ENCODE measurements at regions not wholly inside any gene's neighbourhood (a gene's known extent, or its start where the extent isn't known, plus 50 kb on each side); places are given as distances from the start of the nearest gene placed in this dataset.

GRCh38 chr5:30239331-30240022 is 954.0 kb upstream of the CDH6 start:
- H3K9me3 ChIP-seq = no peaks in the 10 kb centered on the region
- DNase-seq (ENCODE audit: extremely low spot score) = no peak
- no peak overlapping the region for H3K4me3 ChIP-seq
- TF ChIP-seq POLR2A (IDR thresholded peaks at IDR 0.05; ENCODE audit: low read depth) = no peak
- TF ChIP-seq, protein P1, sequence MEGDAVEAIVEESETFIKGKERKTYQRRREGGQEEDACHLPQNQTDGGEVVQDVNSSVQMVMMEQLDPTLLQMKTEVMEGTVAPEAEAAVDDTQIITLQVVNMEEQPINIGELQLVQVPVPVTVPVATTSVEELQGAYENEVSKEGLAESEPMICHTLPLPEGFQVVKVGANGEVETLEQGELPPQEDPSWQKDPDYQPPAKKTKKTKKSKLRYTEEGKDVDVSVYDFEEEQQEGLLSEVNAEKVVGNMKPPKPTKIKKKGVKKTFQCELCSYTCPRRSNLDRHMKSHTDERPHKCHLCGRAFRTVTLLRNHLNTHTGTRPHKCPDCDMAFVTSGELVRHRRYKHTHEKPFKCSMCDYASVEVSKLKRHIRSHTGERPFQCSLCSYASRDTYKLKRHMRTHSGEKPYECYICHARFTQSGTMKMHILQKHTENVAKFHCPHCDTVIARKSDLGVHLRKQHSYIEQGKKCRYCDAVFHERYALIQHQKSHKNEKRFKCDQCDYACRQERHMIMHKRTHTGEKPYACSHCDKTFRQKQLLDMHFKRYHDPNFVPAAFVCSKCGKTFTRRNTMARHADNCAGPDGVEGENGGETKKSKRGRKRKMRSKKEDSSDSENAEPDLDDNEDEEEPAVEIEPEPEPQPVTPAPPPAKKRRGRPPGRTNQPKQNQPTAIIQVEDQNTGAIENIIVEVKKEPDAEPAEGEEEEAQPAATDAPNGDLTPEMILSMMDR (IDR thresholded peaks at IDR 0.05) = no peak
- no peak for TF ChIP-seq EP300 (IDR thresholded peaks at IDR 0.05)
- TF ChIP-seq POLR2AphosphoS5 (IDR thresholded peaks at IDR 0.05) = no peak
- WGBS = 76% methylated on average over 7 of the region's 7 CpGs
- H3K4me1 ChIP-seq = no peaks in the 10 kb centered on the region
- H3K27me3 ChIP-seq = no peaks in the 10 kb centered on the region
- intact Hi-C loops (cut with DNase I) = no loop called here
- no peak overlapping the region for H3K27ac ChIP-seq (replicated peaks in 1 of 4)
- no peaks in the 10 kb centered on the region for H3K36me3 ChIP-seq

GRCh38 chr5:30237189-30237588 is 956.3 kb upstream of the CDH6 start:
- no peaks in the 10 kb centered on the region for H3K36me3 ChIP-seq
- H3K27me3 ChIP-seq = no peaks in the 10 kb centered on the region

GRCh38 chr5:30209755-30210154 is 983.7 kb upstream of the CDH6 start:
- intact Hi-C loops (cut with DNase I) = no loop called here
- H3K27me3 ChIP-seq = no peaks in the 10 kb centered on the region
- H3K27ac ChIP-seq (replicated peaks in 1 of 4) = no peak overlapping the region
- DNase-seq (ENCODE audit: extremely low spot score) = no peak
- H3K4me3 ChIP-seq = no peak overlapping the region
- peaks cover 0 to 13% (median 0%) of the 10 kb centered on the region in 4 donors for H3K9me3 ChIP-seq
- TF ChIP-seq POLR2AphosphoS5 (IDR thresholded peaks at IDR 0.05) (no peak), POLR2A (IDR thresholded peaks at IDR 0.05; ENCODE audit: low read depth) (no peak), EP300 (IDR thresholded peaks at IDR 0.05) (no peak)
- TF ChIP-seq, protein P1 (IDR thresholded peaks at IDR 0.05) = no peak
- no peaks in the 10 kb centered on the region for H3K36me3 ChIP-seq
- no peaks in the 10 kb centered on the region for H3K4me1 ChIP-seq

More at GRCh38 chr5:30237189-30237588, 956.3 kb upstream of the CDH6 start:
- TF ChIP-seq, protein P1 (IDR thresholded peaks at IDR 0.05) = no peak
- TF ChIP-seq POLR2AphosphoS5 (IDR thresholded peaks at IDR 0.05) = no peak
- TF ChIP-seq EP300 (IDR thresholded peaks at IDR 0.05) = no peak
- no peak for TF ChIP-seq POLR2A (IDR thresholded peaks at IDR 0.05; ENCODE audit: low read depth)
- intact Hi-C loops (cut with DNase I) = no loop called here
- H3K27ac ChIP-seq (replicated peaks in 1 of 4) = no peak overlapping the region
- 81% methylated on average over 2 of the region's 2 CpGs for WGBS
- no peak for DNase-seq (ENCODE audit: extremely low spot score)
- H3K9me3 ChIP-seq = no peaks in the 10 kb centered on the region
- no peak overlapping the region for H3K4me3 ChIP-seq
- H3K4me1 ChIP-seq = no peaks in the 10 kb centered on the region

DNA sequence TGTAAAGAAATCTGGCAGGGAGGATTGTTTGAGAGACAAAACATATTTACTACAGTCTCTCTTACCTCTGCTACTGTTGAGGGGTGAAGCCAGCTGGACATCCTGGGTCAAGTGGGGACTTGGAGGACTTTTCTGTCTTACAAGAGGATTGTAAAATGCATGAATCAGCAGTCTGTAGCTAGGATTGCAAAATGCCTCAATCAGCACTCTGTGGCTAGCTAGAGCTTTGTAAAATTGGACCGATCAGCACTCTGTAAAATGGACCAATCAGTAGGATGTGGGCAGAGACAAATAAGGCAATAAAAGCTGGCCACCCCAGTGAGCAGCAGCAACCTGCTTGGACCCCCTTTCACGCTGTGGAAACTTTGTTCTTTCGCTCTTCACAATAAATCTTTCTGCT is 995.8 kb upstream of the CDH6 start:
- no peak for TF ChIP-seq EP300 (IDR thresholded peaks at IDR 0.05)
- no peak for TF ChIP-seq POLR2AphosphoS5 (IDR thresholded peaks at IDR 0.05)
- TF ChIP-seq POLR2A (IDR thresholded peaks at IDR 0.05; ENCODE audit: low read depth) = no peak
- TF ChIP-seq, protein P1 (IDR thresholded peaks at IDR 0.05) = no peak
- WGBS = 87% methylated on average over 3 of the region's 3 CpGs
- Histone ChIP-seq H3K4me3 (no peak overlapping the region), H3K27me3 (no peaks in the 10 kb centered on the region), H3K36me3 (no peaks in the 10 kb centered on the region), H3K4me1 (no peaks in the 10 kb centered on the region), H3K9me3 (no peaks in the 10 kb centered on the region), H3K27ac (replicated peaks in 1 of 4) (no peak overlapping the region)
- intact Hi-C loops (cut with DNase I) = no loop called here
- no peak for DNase-seq (ENCODE audit: extremely low spot score)

- no peaks in the 10 kb centered on the region for H3K27me3 ChIP-seq
- no peaks in the 10 kb centered on the region for H3K36me3 ChIP-seq
- intact Hi-C loops (cut with DNase I) = no loop called here
- TF ChIP-seq POLR2AphosphoS5 (IDR thresholded peaks at IDR 0.05) (no peak), POLR2A (IDR thresholded peaks at IDR 0.05; ENCODE audit: low read depth) (no peak), EP300 (IDR thresholded peaks at IDR 0.05) (no peak)
- TF ChIP-seq, protein P1 (IDR thresholded peaks at IDR 0.05) = no peak
- H3K9me3 ChIP-seq = no peaks in the 10 kb centered on the region
- no peaks in the 10 kb centered on the region for H3K4me1 ChIP-seq
- 56% methylated on average over 2 of the region's 2 CpGs for WGBS
- no peak overlapping the region for H3K27ac ChIP-seq (replicated peaks in 1 of 4)
- no peak overlapping the region for H3K4me3 ChIP-seq
- no peak for DNase-seq (ENCODE audit: extremely low spot score)
Measured at GRCh38 chr5:30195036-30195435, 998.5 kb upstream of the CDH6 start.
